Neural cell (in vitro differentiated cells): ENCODE measurements at regions not wholly inside any gene's neighbourhood (a gene's known extent, or its start where the extent isn't known, plus 50 kb on each side); places are given as distances from the start of the nearest gene placed in this dataset.

ENCODE experiments used
- CTCF ChIP-seq: fragments of 450-650 bp; IDR thresholded peaks from 2 replicates; pipeline ENCODE4 v1.5.1; 2014; ENCODE audit warnings: antibody characterized with exemption, mild to moderate bottlenecking, moderate library complexity; ENCODE audit not compliant: poor library complexity, severe bottlenecking
- REST ChIP-seq: IDR thresholded peaks from 2 replicates; pipeline ENCODE4 v1.6.1; 2012; ENCODE audit warnings: borderline replicate concordance
- TAF1 ChIP-seq: IDR thresholded peaks from 2 replicates; pipeline ENCODE4 v1.6.1; 2012; ENCODE audit warnings: low read depth

GRCh38 chr11:135037828-135038227 is 625.8 kb upstream of the B3GAT1 start:
- TF ChIP-seq TAF1 = no peak
- TF ChIP-seq CTCF = no peak
- no peak for TF ChIP-seq REST
